AG04449 (cell line): ENCODE measurements at regions not wholly inside any gene's neighbourhood (a gene's known extent, or its start where the extent isn't known, plus 50 kb on each side); places are given as distances from the start of the nearest gene placed in this dataset.

ENCODE experiments used
- CTCF ChIA-PET: fragments of 350-600 bp; formaldehyde crosslinking; extraction: SDS; loops from one replicate; lab custom pipeline; 2021; ENCODE audit warnings: antibody characterized with exemption; lab: Yijun Ruan, JAX
- POLR2A ChIA-PET: fragments of 400-600, 350-600 bp; formaldehyde crosslinking; extraction: SDS; loops from one replicate; lab custom pipeline; 2020; ENCODE audit warnings: antibody characterized with exemption, inconsistent platforms; lab: Yijun Ruan, JAX
- DNase-seq: peaks from one replicate; pipeline ENCODE4 v3.0.0-alpha.2; 2010; ENCODE audit warnings: low read depth, low spot score
- H3K4me3 ChIP-seq: 2 replicates; pipeline ENCODE4 v1.5.1; 2011; ENCODE audit warnings: low read depth, mild to moderate bottlenecking, control low read depth, low read length
- TF ChIP-seq, protein P1 (sequence below): IDR thresholded peaks from one replicate; pipeline ENCODE4 v1.5.1; 2011; ENCODE audit warnings: mild to moderate bottlenecking, moderate library complexity, low read length, control low read depth, inconsistent platforms; ENCODE audit not compliant: insufficient read depth; ENCODE audit errors: missing control alignments

- DNase-seq: peak; percentile 5
- ChIA-PET POLR2A (no interaction called here), CTCF (interaction anchor here (0.6 to 2.0 kb wide), 9 partner anchors 9 to 643 kb away, joined by 3 to 8 read pairs (median 4); no protein-coding TSS in a partner anchor)
- TF ChIP-seq, protein P1, sequence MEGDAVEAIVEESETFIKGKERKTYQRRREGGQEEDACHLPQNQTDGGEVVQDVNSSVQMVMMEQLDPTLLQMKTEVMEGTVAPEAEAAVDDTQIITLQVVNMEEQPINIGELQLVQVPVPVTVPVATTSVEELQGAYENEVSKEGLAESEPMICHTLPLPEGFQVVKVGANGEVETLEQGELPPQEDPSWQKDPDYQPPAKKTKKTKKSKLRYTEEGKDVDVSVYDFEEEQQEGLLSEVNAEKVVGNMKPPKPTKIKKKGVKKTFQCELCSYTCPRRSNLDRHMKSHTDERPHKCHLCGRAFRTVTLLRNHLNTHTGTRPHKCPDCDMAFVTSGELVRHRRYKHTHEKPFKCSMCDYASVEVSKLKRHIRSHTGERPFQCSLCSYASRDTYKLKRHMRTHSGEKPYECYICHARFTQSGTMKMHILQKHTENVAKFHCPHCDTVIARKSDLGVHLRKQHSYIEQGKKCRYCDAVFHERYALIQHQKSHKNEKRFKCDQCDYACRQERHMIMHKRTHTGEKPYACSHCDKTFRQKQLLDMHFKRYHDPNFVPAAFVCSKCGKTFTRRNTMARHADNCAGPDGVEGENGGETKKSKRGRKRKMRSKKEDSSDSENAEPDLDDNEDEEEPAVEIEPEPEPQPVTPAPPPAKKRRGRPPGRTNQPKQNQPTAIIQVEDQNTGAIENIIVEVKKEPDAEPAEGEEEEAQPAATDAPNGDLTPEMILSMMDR: peak; percentile 44
- H3K4me3 ChIP-seq: peak overlapping the region; percentile 7; the same call in 1 of the 2 replicates
These were observed 292.8 kb downstream of the YTHDC2 start for GRCh38 chr5:113806250-113806649.

GRCh38 chr5:113806904-113807303 lies 293.4 kb downstream of the YTHDC2 start:
- POLR2A ChIA-PET: no interaction called here

DNA sequence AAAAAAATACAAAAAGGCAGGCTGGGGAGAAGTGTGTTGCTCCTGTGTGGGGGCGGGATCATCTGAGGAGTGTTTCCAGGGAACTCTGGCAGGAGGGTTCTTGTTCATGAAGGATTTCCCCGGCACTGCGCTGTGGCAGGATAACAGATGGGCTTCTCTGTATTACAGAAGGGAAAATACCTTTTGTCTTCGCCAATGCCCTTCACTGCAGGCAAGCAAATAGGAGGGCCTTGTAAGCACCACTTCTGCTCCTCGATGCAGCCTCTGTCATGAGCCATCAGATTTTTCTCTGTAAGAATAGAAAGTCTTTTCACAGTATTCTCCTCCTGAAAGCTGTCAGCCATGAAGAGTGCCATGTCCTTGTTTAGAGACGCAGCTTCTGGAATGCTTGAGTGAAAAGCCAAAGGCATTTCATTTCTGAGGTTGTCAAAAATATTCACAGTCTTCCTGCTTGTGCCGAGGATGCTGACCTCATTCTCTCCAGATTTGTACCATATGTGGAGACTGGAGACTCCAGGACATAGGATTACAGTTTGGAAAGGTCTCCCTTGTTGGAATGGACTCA lies 294.0 kb downstream of the YTHDC2 start:
- no peak for DNase-seq
- H3K4me3 ChIP-seq: peak overlapping the region; percentile 9; the same call in 1 of the 2 replicates
- ChIA-PET POLR2A (no interaction called here), CTCF (interaction anchor here (0.6 to 2.0 kb wide), 7 partner anchors 9 to 548 kb away, joined by 3 to 8 read pairs (median 3); no protein-coding TSS in a partner anchor)
- TF ChIP-seq, protein P1: no peak

More at GRCh38 chr5:113806904-113807303, 293.4 kb downstream of the YTHDC2 start:
- no peak for DNase-seq
- CTCF ChIA-PET: interaction anchor here (0.6 to 2.0 kb wide), 10 partner anchors 9 to 643 kb away, joined by 3 to 8 read pairs (median 4); no protein-coding TSS in a partner anchor
- TF ChIP-seq, protein P1: no peak
- H3K4me3 ChIP-seq: no peak overlapping the region

DNA sequence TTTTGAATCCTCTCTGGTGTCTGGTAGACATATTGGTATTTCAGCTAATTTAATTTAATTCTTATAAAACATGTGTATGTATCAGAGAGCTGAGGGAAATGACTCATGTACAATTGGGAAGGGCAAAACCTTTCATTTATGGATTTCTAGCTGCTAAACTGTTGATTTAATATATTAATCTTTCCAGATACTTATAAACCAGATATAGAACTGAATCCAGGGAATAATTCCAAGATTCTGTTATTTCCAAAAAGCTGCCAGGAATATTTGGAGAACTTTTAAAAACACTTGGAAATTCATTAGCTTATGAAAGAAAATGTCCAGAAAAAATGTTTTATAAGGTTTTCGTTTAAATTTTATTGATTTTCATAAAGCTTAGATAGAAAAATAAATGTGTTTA lies 295.5 kb downstream of the YTHDC2 start:
- TF ChIP-seq, protein P1: no peak
- no peak for DNase-seq
- CTCF ChIA-PET: no interaction called here
- POLR2A ChIA-PET: no interaction called here
- H3K4me3 ChIP-seq: no peak overlapping the region

GRCh38 chr5:113809626-113810025 lies 296.1 kb downstream of the YTHDC2 start:
- TF ChIP-seq, protein P1: no peak
- CTCF ChIA-PET: no interaction called here
- no peak for DNase-seq
- POLR2A ChIA-PET: no interaction called here
- no peak overlapping the region for H3K4me3 ChIP-seq

GRCh38 chr5:113813466-113813865 lies 300.0 kb downstream of the YTHDC2 start:
- no peak for DNase-seq
- TF ChIP-seq, protein P1: no peak
- no peak overlapping the region for H3K4me3 ChIP-seq
- CTCF ChIA-PET: interaction anchor here (1.5 kb wide), 1 partner anchor 10 kb away, joined by 7 read pairs; no protein-coding TSS in a partner anchor
- POLR2A ChIA-PET: no interaction called here
